ENCODE measurements at regions not wholly inside any gene's neighbourhood (a gene's known extent, or its start where the extent isn't known, plus 50 kb on each side); places are given as distances from the start of the nearest gene placed in this dataset.

- DNase-seq (ENCODE audit: low read depth) = no peak
- TF ChIP-seq CTCF (IDR thresholded peaks at IDR 0.05; ENCODE audit: insufficient read depth, low read depth, low read length) = no peak
- H3K4me3 ChIP-seq (ENCODE audit: low read depth, low read length) = no peak overlapping the region
Observed at GRCh38 chr2:236317938-236318396, 53.8 kb upstream of the ASB18 start.

- DNase-seq (ENCODE audit: low read depth) = no peak
- TF ChIP-seq CTCF (IDR thresholded peaks at IDR 0.05; ENCODE audit: insufficient read depth, low read depth, low read length) = no peak
- no peak overlapping the region for H3K4me3 ChIP-seq (ENCODE audit: low read depth, low read length)
Observed at GRCh38 chr2:236318401-236318800, 54.2 kb upstream of the ASB18 start.

DNA sequence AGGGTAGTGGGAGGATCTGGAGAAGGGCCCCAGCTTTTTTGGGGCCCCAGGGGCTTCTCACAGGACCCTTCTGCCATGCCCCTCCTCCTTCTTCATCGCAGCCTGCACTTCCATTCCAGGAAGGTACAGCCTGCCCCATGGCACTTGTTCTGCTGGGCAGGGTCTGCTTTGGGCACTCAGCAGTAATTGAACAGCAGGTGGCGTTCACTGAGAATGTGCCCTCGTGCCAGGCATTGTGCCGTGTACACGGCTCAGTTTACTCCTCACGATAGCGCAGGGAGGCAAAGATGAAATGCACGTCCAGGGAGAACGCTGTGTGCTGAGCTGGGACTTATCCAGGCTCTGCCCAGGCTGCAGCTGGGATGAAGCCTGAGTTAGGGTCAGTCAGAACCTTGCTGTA is 54.8 kb upstream of the ASB18 start:
- TF ChIP-seq CTCF (IDR thresholded peaks at IDR 0.05; ENCODE audit: insufficient read depth, low read depth, low read length) = no peak
- no peak overlapping the region for H3K4me3 ChIP-seq (ENCODE audit: low read depth, low read length)

GRCh38 chr2:236321415-236321814 is 57.2 kb upstream of the ASB18 start:
- TF ChIP-seq CTCF (IDR thresholded peaks at IDR 0.05; ENCODE audit: insufficient read depth, low read depth, low read length) = no peak
- DNase-seq (ENCODE audit: low read depth) = no peak
- H3K4me3 ChIP-seq (ENCODE audit: low read depth, low read length) = no peak overlapping the region

More for the DNA sequence above, 54.8 kb upstream of the ASB18 start:
- DNase-seq (ENCODE audit: low read depth) = no peak

GRCh38 chr2:236333417-236334121 is 69.4 kb upstream of the ASB18 start:
- TF ChIP-seq CTCF (IDR thresholded peaks at IDR 0.05; ENCODE audit: insufficient read depth, low read depth, low read length) = no peak
- no peak for DNase-seq (ENCODE audit: low read depth)
- no peak overlapping the region for H3K4me3 ChIP-seq (ENCODE audit: low read depth, low read length)

DNA sequence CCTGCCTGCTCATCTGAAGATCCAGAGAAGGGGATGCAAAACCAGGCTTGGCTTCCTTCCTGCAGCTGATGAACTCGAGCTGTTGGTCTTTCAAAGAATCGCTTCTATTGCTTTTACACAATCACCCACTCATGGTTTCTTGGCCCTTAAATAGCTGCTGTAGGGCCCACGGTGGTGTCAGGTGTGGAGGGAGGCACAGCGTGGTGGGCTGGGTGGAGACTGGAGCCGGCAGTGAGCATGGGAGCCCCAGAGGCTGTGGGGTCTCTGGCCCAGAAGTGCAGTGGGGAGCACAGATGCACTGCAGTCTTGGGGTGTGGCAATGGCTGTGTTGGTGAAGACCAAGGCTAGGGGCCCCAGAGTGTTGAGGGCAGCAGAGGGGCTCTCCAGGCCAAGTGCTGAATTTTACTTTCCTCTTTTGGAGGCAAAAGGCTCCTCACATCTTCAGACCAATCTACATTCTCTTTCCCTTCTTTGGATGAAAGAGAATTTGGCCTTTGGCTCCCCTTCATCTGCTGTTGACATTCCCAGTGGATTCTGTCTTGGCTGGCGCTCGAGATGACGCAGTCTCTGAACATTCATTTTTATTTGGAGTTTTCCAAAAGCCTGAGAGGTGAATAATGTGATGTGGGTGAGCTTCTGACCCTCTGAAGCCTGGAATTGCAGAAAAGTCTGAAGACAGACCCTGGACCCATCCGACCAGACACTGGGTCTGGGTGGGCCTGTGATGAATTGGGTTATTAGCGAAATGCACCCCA is 70.1 kb upstream of the ASB18 start:
- no peak for TF ChIP-seq CTCF (IDR thresholded peaks at IDR 0.05; ENCODE audit: insufficient read depth, low read depth, low read length)
- no peak overlapping the region for H3K4me3 ChIP-seq (ENCODE audit: low read depth, low read length)
- DNase-seq (ENCODE audit: low read depth) = no peak
